ENCODE measurements at regions not wholly inside any gene's neighbourhood (a gene's known extent, or its start where the extent isn't known, plus 50 kb on each side); places are given as distances from the start of the nearest gene placed in this dataset.

GRCh38 chr11:112792070-112792469, 169.2 kb upstream of the NCAM1 start:
- peaks cover 0 to 5% (median 0%) of the 10 kb centered on the region in 4 donors for H3K27me3 ChIP-seq
- H3K36me3 ChIP-seq, result no peaks in the 10 kb centered on the region
- H3K27ac ChIP-seq, result no peak overlapping the region
- WGBS, 2 donors, result 71 to 82% methylated on average over 5 of the region's 5 CpGs
- TF ChIP-seq, protein P1, sequence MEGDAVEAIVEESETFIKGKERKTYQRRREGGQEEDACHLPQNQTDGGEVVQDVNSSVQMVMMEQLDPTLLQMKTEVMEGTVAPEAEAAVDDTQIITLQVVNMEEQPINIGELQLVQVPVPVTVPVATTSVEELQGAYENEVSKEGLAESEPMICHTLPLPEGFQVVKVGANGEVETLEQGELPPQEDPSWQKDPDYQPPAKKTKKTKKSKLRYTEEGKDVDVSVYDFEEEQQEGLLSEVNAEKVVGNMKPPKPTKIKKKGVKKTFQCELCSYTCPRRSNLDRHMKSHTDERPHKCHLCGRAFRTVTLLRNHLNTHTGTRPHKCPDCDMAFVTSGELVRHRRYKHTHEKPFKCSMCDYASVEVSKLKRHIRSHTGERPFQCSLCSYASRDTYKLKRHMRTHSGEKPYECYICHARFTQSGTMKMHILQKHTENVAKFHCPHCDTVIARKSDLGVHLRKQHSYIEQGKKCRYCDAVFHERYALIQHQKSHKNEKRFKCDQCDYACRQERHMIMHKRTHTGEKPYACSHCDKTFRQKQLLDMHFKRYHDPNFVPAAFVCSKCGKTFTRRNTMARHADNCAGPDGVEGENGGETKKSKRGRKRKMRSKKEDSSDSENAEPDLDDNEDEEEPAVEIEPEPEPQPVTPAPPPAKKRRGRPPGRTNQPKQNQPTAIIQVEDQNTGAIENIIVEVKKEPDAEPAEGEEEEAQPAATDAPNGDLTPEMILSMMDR (IDR thresholded peaks at IDR 0.05), result no peak
- TF ChIP-seq POLR2A (IDR thresholded peaks at IDR 0.05), result no peak
- no peaks in the 10 kb centered on the region for H3K9me3 ChIP-seq
- H3K4me1 ChIP-seq, result peaks cover 0 to 6% (median 0%) of the 10 kb centered on the region in 3 donors
- intact Hi-C loops (cut with DNase I), result no loop called here
- no peak overlapping the region for H3K4me3 ChIP-seq
- DNase-seq, result no peak

GRCh38 chr11:112793416-112793815, 167.8 kb upstream of the NCAM1 start:
- 67 to 69% methylated on average over 1 of the region's 1 CpG for WGBS, 2 donors
- Histone ChIP-seq H3K4me3 (no peak overlapping the region), H3K9me3 (no peaks in the 10 kb centered on the region), H3K4me1 (peaks cover 0 to 6% (median 0%) of the 10 kb centered on the region in 3 donors), H3K27me3 (no peaks in the 10 kb centered on the region), H3K36me3 (no peaks in the 10 kb centered on the region), H3K27ac (no peak overlapping the region)
- intact Hi-C loops (cut with DNase I), result no loop called here
- no peak for DNase-seq
- TF ChIP-seq, protein P1 (IDR thresholded peaks at IDR 0.05), result no peak

- H3K27ac ChIP-seq, result peak overlapping the region in 1 of 4 donors; percentile 48
- H3K4me3 ChIP-seq, result no peak overlapping the region
- peaks cover 0 to 6% (median 0%) of the 10 kb centered on the region in 4 donors for H3K27me3 ChIP-seq
- intact Hi-C loops (cut with DNase I), result no loop called here
- DNase-seq, result no peak
- 61 to 78% methylated on average over 2 of the region's 2 CpGs for WGBS, 2 donors
- no peaks in the 10 kb centered on the region for H3K9me3 ChIP-seq
- no peak for TF ChIP-seq POLR2A (IDR thresholded peaks at IDR 0.05)
- TF ChIP-seq, protein P1 (IDR thresholded peaks at IDR 0.05), result no peak
- H3K36me3 ChIP-seq, result no peaks in the 10 kb centered on the region
- H3K4me1 ChIP-seq, result peaks cover 0 to 6% (median 0%) of the 10 kb centered on the region in 3 donors
Measured at GRCh38 chr11:112794331-112794846, 166.8 kb upstream of the NCAM1 start.

GRCh38 chr11:112795142-112795815, 165.9 kb upstream of the NCAM1 start:
- H3K27me3 ChIP-seq, result peaks cover 0 to 6% (median 0%) of the 10 kb centered on the region in 4 donors
- intact Hi-C loops (cut with DNase I), result no loop called here
- peaks cover 0 to 6% (median 0%) of the 10 kb centered on the region in 3 donors for H3K4me1 ChIP-seq
- WGBS, 2 donors, result 56 to 58% methylated on average over 14 of the region's 14 CpGs
- no peak for DNase-seq
- H3K36me3 ChIP-seq, result no peaks in the 10 kb centered on the region
- peak overlapping the region in 3 of 4 donors; percentile 32 to 48 (median 39) for H3K27ac ChIP-seq
- no peak overlapping the region for H3K4me3 ChIP-seq
- H3K9me3 ChIP-seq, result no peaks in the 10 kb centered on the region
- TF ChIP-seq, protein P1 (IDR thresholded peaks at IDR 0.05), result peak in 5 of 6 experiments; percentile 48 to 87 (median 58)
- no peak for TF ChIP-seq POLR2A (IDR thresholded peaks at IDR 0.05)

DNA sequence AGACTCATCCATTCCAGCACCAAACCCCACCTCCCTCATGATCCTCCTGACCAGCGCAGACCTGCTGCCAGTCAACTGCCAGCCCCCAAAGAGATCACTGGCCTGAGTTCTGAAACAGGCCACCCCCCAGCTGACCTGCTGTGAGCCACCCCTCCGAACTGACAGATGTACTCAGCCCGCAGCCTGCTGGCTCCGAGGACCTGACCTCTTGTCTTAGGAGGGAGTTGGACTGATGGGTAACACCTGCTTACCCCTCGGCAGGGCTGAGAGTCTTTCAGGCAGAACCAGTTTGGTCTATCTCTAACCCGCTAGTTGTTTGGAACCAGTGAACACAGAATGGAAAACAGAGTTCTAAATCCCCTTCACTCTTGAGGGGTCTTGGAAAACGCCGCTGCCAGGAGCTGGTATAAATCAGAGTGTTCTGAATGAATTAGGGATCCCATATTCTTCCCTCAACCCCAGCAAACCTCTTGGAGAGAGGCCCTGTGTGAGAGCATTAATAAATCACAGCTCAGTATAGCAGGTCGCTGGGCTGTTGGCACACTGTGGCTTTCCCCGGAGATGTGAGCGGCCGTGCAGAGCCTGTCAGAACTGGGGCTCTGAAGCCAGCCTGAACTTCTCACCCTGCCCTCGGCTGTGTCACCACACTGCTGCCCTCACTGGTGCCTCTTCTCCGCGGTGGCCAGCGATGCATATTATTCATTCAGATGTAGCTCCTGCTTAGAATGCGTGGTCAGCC, 165.1 kb upstream of the NCAM1 start:
- H3K36me3 ChIP-seq, result no peaks in the 10 kb centered on the region
- DNase-seq, result no peak
- H3K9me3 ChIP-seq, result no peaks in the 10 kb centered on the region
- peaks cover 0 to 6% (median 0%) of the 10 kb centered on the region in 3 donors for H3K4me1 ChIP-seq
- TF ChIP-seq, protein P1 (IDR thresholded peaks at IDR 0.05), result no peak
- no peak for TF ChIP-seq POLR2A (IDR thresholded peaks at IDR 0.05)
- 66 to 75% methylated on average over 11 to 12 of the region's 17 CpGs for WGBS, 2 donors
- peaks cover 0 to 6% (median 0%) of the 10 kb centered on the region in 4 donors for H3K27me3 ChIP-seq
- H3K27ac ChIP-seq, result peak overlapping the region in 3 of 4 donors; percentile 32 to 48 (median 39)
- no peak overlapping the region for H3K4me3 ChIP-seq
- intact Hi-C loops (cut with DNase I), result no loop called here
